HEK293T (cell line): ENCODE measurements at regions not wholly inside any gene's neighbourhood (a gene's known extent, or its start where the extent isn't known, plus 50 kb on each side); places are given as distances from the start of the nearest gene placed in this dataset.

Experiments used
- ARNT ChIP-seq: fragments of 450-650 bp; IDR thresholded peaks from 2 replicates; pipeline ENCODE4 v1.6.1; 2017; ENCODE audit warnings: mild to moderate bottlenecking
- BHLHE40 ChIP-seq: fragments of 450-650 bp; IDR thresholded peaks from 2 replicates; pipeline ENCODE4 v1.6.1; 2016; ENCODE audit warnings: mild to moderate bottlenecking, moderate library complexity, borderline replicate concordance
- ELF4 ChIP-seq: fragments of 450-650 bp; IDR thresholded peaks from 2 replicates; pipeline ENCODE4 v1.6.1; 2017; ENCODE audit warnings: antibody characterized with exemption
- FOXK2 ChIP-seq: fragments of 450-650 bp; IDR thresholded peaks from 2 replicates; pipeline ENCODE4 v1.6.1; 2016; ENCODE audit warnings: mild to moderate bottlenecking
- FOXM1 ChIP-seq: fragments of 450-650 bp; IDR thresholded peaks from 2 replicates; pipeline ENCODE4 v1.6.1; 2017; ENCODE audit warnings: mild to moderate bottlenecking, borderline replicate concordance
- L3MBTL2 ChIP-seq: fragments of 450-650 bp; conservative IDR thresholded peaks from 2 replicates; pipeline ENCODE4 v1.6.1; 2016; ENCODE audit warnings: mild to moderate bottlenecking
- NFRKB ChIP-seq: fragments of 450-650 bp; IDR thresholded peaks from 2 replicates; pipeline ENCODE4 v1.6.1; 2016; ENCODE audit warnings: mild to moderate bottlenecking, moderate library complexity
- PKNOX1 ChIP-seq: fragments of 450-650 bp; IDR thresholded peaks from 2 replicates; pipeline ENCODE4 v1.6.1; 2016
- SP1 ChIP-seq: fragments of 450-650 bp; IDR thresholded peaks from 2 replicates; pipeline ENCODE4 v1.6.1; 2017
- SUZ12 ChIP-seq: fragments of 450-650 bp; IDR thresholded peaks from 2 replicates; pipeline ENCODE4 v1.6.1; 2016; ENCODE audit warnings: mild to moderate bottlenecking
- TARDBP ChIP-seq: fragments of 450-650 bp; IDR thresholded peaks from 2 replicates; pipeline ENCODE4 v1.6.1; 2016

GRCh38 chr2:200193331-200193730, 113.2 kb upstream of the SPATS2L start:
- no peak for TF ChIP-seq TARDBP
- TF ChIP-seq SP1, result no peak
- TF ChIP-seq ELF4, result no peak
- no peak for TF ChIP-seq PKNOX1
- no peak for TF ChIP-seq ARNT
- TF ChIP-seq SUZ12, result no peak
- no peak for TF ChIP-seq FOXK2
- no peak for TF ChIP-seq NFRKB
- TF ChIP-seq BHLHE40, result no peak
- no peak for TF ChIP-seq L3MBTL2
- no peak for TF ChIP-seq FOXM1
